GM21737 (cell line): ENCODE measurements at regions not wholly inside any gene's neighbourhood (a gene's known extent, or its start where the extent isn't known, plus 50 kb on each side); places are given as distances from the start of the nearest gene placed in this dataset.

Source experiments
- ATAC-seq: cut with Tn5 transposase; IDR thresholded peaks from one replicate; pipeline ENCODE4 v1.9.1; 2021; ENCODE audit warnings: mild to moderate bottlenecking, moderate library complexity; ENCODE audit not compliant: unreplicated experiment

DNA sequence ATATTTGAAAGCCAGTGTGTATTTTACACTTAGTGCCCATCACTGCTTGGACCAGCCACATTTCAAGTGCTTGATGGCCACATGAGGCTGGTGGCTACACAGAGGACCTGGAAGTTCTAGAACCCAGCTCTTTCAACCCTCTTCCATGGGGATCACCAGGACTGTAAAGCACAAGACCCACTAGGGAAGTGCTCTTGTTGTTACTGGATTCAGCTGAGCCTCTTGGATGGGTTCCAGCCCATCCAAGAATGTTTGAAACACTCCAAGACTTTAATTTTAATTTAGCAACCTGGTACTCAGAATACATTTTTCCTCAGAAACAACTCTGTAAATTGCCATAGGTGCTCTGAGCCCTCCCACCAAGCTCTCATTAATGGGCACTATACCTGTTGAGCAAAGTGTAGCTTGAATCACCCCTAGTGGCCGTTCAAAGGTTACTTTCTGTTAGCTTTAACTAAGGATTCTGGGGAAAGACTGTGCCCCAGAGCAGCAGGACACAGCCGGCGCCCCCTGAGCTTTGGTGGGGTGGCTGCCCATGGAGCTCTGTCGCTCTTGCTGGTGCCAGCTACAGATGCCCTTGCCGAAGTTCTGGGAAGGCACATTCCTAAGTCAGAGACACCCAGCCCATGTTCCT, 212.4 kb downstream of the HSD17B3 start:
- ATAC-seq, result no peak

DNA sequence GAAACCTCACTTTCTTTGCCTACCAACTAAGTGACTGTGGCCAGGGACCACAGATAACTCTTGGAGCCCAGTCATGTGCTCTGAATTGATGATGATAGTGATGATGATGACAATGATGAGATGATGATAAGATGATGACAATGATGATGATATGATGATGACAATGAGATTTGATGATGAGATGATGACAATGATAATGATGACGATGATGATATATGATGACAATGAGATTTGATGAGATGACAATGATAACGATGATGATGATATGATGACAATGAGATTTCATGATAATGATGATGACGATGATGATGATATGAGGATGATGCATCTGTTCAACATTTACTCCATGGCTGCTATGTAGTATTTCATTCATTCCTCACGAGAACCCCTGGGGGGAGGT, 213.0 kb downstream of the ERCC6L2 start:
- ATAC-seq, result no peak

- ATAC-seq, result no peak
Observed at GRCh38 chr9:96087669-96088299, 212.3 kb downstream of the ERCC6L2 start.

DNA sequence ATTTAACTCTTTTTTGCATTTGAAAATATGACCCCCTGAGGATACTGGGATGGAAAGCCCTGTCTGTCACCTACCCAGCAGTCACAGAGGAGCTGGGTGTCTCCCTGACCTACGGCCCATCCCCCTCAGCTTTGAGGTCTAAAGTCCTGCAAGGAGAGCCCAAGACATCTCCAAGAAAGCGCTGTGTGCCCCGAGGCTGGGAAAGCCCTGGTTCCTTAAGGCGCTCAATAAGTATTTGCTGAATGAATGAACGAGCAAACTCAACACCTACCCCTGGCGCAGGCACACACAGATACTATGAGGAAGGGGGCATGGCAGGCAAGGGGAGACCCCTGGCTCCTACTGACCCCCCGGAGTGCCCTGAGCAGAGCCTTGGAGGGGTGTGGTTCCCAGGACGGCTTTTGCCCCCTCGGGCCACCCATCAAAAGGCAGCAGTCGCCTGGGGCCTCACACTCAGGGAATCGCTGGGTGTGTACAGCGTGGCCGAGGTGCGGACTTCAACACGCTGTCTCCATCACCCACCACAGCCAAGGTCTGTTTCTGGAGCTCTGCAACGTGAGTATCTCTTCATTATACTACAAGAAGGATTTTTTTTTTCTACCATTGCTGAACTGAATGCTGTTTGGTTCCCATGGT, 211.6 kb downstream of the ERCC6L2 start:
- no peak for ATAC-seq

- ATAC-seq, result no peak
Observed at GRCh38 chr9:96085491-96086143, 210.1 kb downstream of the ERCC6L2 start.

DNA sequence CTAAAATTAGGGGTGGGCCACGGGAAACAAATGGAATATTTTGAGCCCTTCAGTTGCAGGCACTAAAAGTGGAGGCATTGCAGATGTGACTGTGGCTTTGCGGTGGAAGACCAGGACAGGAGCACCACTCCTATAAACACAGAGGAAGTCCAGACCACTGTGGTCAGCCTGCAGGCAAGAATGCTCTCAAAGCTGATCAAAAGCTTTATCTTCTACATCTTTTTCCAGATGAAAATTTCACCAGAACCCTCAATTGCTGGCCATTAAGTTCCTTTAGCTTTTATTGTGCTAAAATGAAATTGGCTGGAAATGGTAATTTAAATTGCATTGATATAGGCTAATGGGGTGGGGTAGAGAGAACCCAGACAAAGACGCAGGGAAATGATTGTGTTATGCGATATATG, 208.8 kb downstream of the ERCC6L2 start:
- ATAC-seq, result no peak

DNA sequence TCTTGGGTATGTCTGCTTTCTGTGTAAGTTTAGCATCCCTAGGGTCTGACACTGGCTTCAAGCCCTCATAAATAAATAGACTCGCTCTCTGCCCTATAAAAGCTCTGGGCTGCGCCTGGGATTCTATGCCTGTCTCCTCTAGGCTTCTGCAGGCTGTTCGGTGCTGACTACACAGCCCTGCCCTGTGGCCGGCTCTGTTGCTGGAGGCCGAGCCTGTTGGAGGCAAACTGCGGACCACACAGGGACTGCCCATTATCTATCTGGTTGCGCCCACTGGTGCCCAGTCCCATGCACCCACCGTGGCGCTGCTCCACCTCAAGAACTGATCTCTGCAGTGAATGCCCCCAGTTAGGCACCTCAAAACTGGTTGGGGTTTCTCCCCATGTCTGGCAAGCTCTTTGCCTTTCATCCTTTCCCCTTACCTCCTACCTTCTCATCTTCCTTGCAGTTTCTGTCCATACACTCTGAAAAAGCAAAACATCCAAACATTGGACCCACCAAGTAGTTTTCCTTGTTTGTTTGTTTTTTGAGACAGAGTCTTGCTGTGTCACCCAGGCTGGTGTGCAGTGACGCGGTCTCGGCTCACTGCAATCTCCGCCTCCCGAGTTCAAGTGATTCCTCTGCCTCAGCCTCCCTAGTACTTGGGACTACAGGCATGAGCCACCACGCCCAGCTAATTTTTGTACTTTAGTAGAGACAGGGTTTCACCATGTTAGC, 207.2 kb downstream of the ERCC6L2 start:
- ATAC-seq, result no peak

GRCh38 chr9:96080364-96080763, 204.9 kb downstream of the ERCC6L2 start:
- ATAC-seq, result no peak

- no peak for ATAC-seq
Observed at GRCh38 chr9:96079779-96080178, 204.3 kb downstream of the ERCC6L2 start.

GRCh38 chr9:96078897-96079490, 203.5 kb downstream of the ERCC6L2 start:
- ATAC-seq, result no peak

GRCh38 chr9:96075757-96076156, 200.3 kb downstream of the ERCC6L2 start:
- ATAC-seq, result no peak

DNA sequence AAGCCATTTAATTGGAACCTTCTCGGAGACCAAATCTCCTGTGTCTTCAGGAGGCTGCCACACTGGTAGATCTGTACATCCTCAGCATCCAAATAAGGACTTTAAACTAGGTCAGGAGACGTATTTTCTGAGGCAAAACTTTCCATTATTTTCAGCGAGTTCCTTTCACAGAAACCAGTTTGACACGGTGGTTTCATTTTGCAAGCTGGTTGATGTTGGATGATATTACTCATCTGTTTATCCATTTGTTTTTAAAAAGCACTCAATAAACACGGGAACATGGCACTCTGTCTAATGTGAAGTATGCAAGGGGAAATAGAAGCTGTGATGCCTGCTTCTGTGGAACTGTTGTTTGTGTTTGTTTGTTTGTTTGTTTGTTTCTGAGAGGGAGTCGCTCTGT, 199.6 kb downstream of the ERCC6L2 start:
- no peak for ATAC-seq

GRCh38 chr9:96073531-96074480, 198.3 kb downstream of the ERCC6L2 start:
- no peak for ATAC-seq

GRCh38 chr9:96072930-96073329, 197.4 kb downstream of the ERCC6L2 start:
- no peak for ATAC-seq

GRCh38 chr9:96071815-96072124, 196.3 kb downstream of the ERCC6L2 start:
- no peak for ATAC-seq

DNA sequence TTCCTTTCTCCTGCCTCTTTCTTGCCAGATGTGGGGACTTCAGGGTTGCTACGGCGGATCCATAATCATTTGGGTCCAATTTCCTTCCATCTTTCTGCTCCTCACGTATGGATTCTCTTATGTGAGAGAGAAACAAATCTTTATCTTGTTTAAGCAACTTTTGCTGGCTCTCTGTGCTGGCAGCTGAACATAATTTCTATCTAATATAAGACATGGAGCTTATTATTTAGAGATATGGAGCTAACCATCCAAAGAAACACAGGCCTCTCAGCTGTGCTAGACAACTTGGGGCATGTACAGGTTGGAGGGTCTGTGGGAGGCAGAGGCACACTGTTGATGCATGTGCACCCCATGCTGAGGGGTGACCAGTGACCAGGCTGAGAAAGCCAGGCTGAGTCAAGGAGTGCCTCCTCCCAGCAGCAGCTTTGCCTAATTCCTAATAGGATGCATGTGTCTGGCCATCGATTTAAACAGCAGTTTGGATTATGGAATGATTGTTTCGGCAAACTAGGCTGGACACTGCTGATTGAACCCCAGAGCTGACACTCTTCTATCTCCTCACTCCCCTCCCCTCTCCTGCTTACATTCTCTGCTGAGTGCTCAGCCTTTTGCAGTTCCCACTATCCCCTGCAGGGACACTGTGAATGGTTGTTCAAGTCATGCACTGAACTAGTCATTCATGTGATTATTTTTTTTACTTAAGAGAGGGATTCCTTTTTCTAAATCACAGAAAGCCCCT, 195.8 kb downstream of the ERCC6L2 start:
- ATAC-seq, result no peak

- ATAC-seq, result no peak
Observed at GRCh38 chr9:96069629-96070220, 194.2 kb downstream of the ERCC6L2 start.

DNA sequence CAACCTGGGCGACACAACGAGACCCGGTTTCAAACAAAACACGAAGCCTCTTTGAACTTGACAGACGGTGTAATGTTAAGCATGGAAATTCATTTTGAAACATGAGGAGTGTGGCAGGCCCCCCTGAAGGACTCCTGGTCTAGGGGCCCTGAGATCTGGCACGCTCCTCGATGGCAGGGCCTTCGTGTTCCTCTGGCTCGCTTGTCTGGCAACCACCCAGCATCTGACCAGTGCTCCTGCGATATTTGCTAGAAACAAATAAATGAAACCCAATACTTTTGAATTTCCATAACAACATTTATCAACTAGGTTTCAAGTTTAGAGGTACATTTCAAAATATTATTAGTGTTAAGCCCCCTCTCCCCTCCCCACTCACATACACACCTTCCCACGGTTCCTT, 193.0 kb downstream of the ERCC6L2 start:
- no peak for ATAC-seq

DNA sequence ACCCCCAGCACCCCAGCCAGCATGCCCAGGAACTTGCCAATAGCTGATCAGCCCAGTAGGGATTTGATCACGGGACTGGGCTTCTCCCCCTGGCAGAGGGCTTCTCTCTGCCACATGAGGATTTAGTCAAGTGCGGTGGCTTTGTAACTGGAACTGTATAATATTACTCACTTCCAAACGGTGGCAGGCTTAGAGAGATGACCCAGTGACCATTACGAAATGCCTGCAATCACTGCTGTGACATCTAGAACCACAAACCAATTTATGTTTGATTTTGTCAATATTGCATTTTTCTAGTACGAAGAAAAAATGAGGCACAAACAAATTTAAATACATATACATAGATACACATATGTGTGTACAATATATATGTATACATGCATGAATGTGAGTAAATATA, 192.1 kb downstream of the ERCC6L2 start:
- no peak for ATAC-seq
